Testis (tissue), 2 donors: ENCODE measurements at regions not wholly inside any gene's neighbourhood (a gene's known extent, or its start where the extent isn't known, plus 50 kb on each side); places are given as distances from the start of the nearest gene placed in this dataset.
"Not testable (repeated sequence)": the region's sequence is repeated elsewhere in the genome, so short reads cannot be mapped to it uniquely, and the experiment has no call there.

Source experiments
- DNase-seq: peaks from one replicate; pipeline ENCODE4 v3.0.0-alpha.2; 2019
- H3K27ac ChIP-seq, 2 donors: fragments of 200-600 bp; sonication (generic); one replicate each; pipeline ENCODE4 v1.5.1; 2019
- H3K27me3 ChIP-seq: fragments of 200-600 bp; sonication (generic); one replicate; pipeline ENCODE4 v1.5.1; 2019
- H3K36me3 ChIP-seq: fragments of 200-600 bp; sonication (generic); one replicate; pipeline ENCODE4 v1.5.1; 2017; ENCODE audit warnings: low read depth; ENCODE audit errors: missing control alignments
- H3K4me1 ChIP-seq: fragments of 200-600 bp; sonication (generic); one replicate; pipeline ENCODE4 v1.5.1; 2019
- H3K4me3 ChIP-seq, 2 donors: fragments of 200-600 bp; sonication (generic); one replicate each; pipeline ENCODE4 v1.5.1; 2017 to 2019
- H3K9me3 ChIP-seq: fragments of 200-600 bp; sonication (generic); one replicate; pipeline ENCODE4 v1.5.1; 2017
- CTCF ChIP-seq, 3 experiments: fragments of 450-650 bp in 2 of 3; fragments of 200-600 bp in 1 of 3; sonication (generic) in 1 of 3; IDR thresholded peaks; one replicate each; pipeline ENCODE4 v1.5.1; 2016 to 2019; ENCODE audit warnings: antibody characterized with exemption in 3 of 3, mild to moderate bottlenecking in 2 of 3, moderate library complexity in 1 of 3
- POLR2A ChIP-seq: fragments of 450-650 bp; IDR thresholded peaks from one replicate; pipeline ENCODE4 v1.6.1; 2017; ENCODE audit warnings: antibody characterized with exemption, mild to moderate bottlenecking, moderate library complexity
- WGBS, 2 donors: methylation state at CpG; one replicate each; pipeline ENCODE4 v1.1.5; 2018; 5-methylcytosine and 5-hydroxymethylcytosine counted together
- intact Hi-C: fragments of 100-400 bp; cut with DNase I; formaldehyde crosslinking; loops from one replicate; pipeline ENCODE4 v1.15.1; 2023; ENCODE audit warnings: low total_unique reads

- WGBS, 2 donors: 53 to 85% methylated on average over 15 of the region's 15 CpGs
- H3K4me3 ChIP-seq: no peak overlapping the region
- no peaks in the 10 kb centered on the region for H3K36me3 ChIP-seq
- H3K27me3 ChIP-seq: no peaks in the 10 kb centered on the region
- H3K27ac ChIP-seq: no peak overlapping the region
- no peak for DNase-seq
- intact Hi-C loops: no loop called here
- TF ChIP-seq CTCF (IDR thresholded peaks at IDR 0.05): no peak
- TF ChIP-seq POLR2A: no peak
- H3K9me3 ChIP-seq: no peaks in the 10 kb centered on the region
- no peaks in the 10 kb centered on the region for H3K4me1 ChIP-seq
Measured at GRCh38 chr2:122570641-122571040, 815.2 kb downstream of the TSN start.

GRCh38 chr2:122571471-122571870 lies 816.0 kb downstream of the TSN start:
- DNase-seq, H3K27ac ChIP-seq, H3K4me1 ChIP-seq, H3K9me3 ChIP-seq, H3K27me3 ChIP-seq, intact Hi-C loops, H3K36me3 ChIP-seq, H3K4me3 ChIP-seq: not testable (repeated sequence)

- intact Hi-C loops: no loop called here
- Histone ChIP-seq H3K9me3 (no peaks in the 10 kb centered on the region), H3K4me3 (no peak overlapping the region), H3K27ac (no peak overlapping the region), H3K27me3 (no peaks in the 10 kb centered on the region), H3K4me1 (no peaks in the 10 kb centered on the region), H3K36me3 (no peaks in the 10 kb centered on the region)
- DNase-seq: no peak
- TF ChIP-seq POLR2A: no peak
- no peak for TF ChIP-seq CTCF (IDR thresholded peaks at IDR 0.05)
Measured at GRCh38 chr2:122575076-122575475, 819.6 kb downstream of the TSN start.

GRCh38 chr2:122583159-122583917 lies 827.9 kb downstream of the TSN start:
- H3K27ac ChIP-seq: no peak overlapping the region
- DNase-seq: no peak
- no peaks in the 10 kb centered on the region for H3K27me3 ChIP-seq
- H3K36me3 ChIP-seq: no peaks in the 10 kb centered on the region
- no peaks in the 10 kb centered on the region for H3K4me1 ChIP-seq
- intact Hi-C loops: no loop called here
- H3K9me3 ChIP-seq: no peaks in the 10 kb centered on the region
- TF ChIP-seq CTCF (IDR thresholded peaks at IDR 0.05) (no peak), POLR2A (no peak)
- no peak overlapping the region for H3K4me3 ChIP-seq
- 83 to 86% methylated on average over 2 of the region's 2 CpGs for WGBS, 2 donors

- intact Hi-C loops: no loop called here
- no peaks in the 10 kb centered on the region for H3K36me3 ChIP-seq
Measured at GRCh38 chr2:122590524-122590923, 835.1 kb downstream of the TSN start.

GRCh38 chr2:122595065-122595464 lies 839.6 kb downstream of the TSN start:
- Histone ChIP-seq H3K9me3 (no peaks in the 10 kb centered on the region), H3K27me3 (no peaks in the 10 kb centered on the region), H3K4me1 (no peaks in the 10 kb centered on the region), H3K36me3 (no peaks in the 10 kb centered on the region), H3K27ac (no peak overlapping the region), H3K4me3 (no peak overlapping the region)
- DNase-seq: no peak
- WGBS, 2 donors: 51 to 77% methylated on average over 2 of the region's 2 CpGs
- intact Hi-C loops: no loop called here
- TF ChIP-seq POLR2A (no peak), CTCF (IDR thresholded peaks at IDR 0.05) (no peak)

More at GRCh38 chr2:122590524-122590923, 835.1 kb downstream of the TSN start:
- no peaks in the 10 kb centered on the region for H3K4me1 ChIP-seq
- H3K9me3 ChIP-seq: no peaks in the 10 kb centered on the region
- no peak overlapping the region for H3K27ac ChIP-seq
- no peaks in the 10 kb centered on the region for H3K27me3 ChIP-seq
- no peak for DNase-seq
- TF ChIP-seq POLR2A: no peak
- H3K4me3 ChIP-seq: no peak overlapping the region
- WGBS, 2 donors: 83 to 84% methylated on average over 3 of the region's 3 CpGs
